Aorta (tissue), 5 donors: ENCODE measurements at regions not wholly inside any gene's neighbourhood (a gene's known extent, or its start where the extent isn't known, plus 50 kb on each side); places are given as distances from the start of the nearest gene placed in this dataset.

Source experiments
- ATAC-seq: fragments of 200-7000 bp; cut with Tn5 transposase; one replicate; pipeline ENCODE4 v1.9.1; 2022; ENCODE audit warnings: moderate library complexity; ENCODE audit not compliant: low FRiP score
- DNase-seq, 2 donors: peaks; one replicate each; pipeline ENCODE4 v3.0.0-alpha.2; 2020
- H3K27ac ChIP-seq, 2 donors: one replicate each; pipeline ENCODE4 v1.5.1; 2013; ENCODE audit warnings: low read length in 2 of 2, mild to moderate bottlenecking in 2 of 2, moderate library complexity in 2 of 2, control low read depth in 1 of 2, inconsistent platforms in 1 of 2, low read depth in 1 of 2
- H3K27me3 ChIP-seq, 2 donors: one replicate each; pipeline ENCODE4 v1.6.1; 2013; ENCODE audit warnings: control low read depth in 1 of 2, low read length in 1 of 2, mild to moderate bottlenecking in 1 of 2, moderate library complexity in 1 of 2; ENCODE audit not compliant: insufficient read depth in 2 of 2, control insufficient read depth in 1 of 2
- H3K36me3 ChIP-seq, 2 donors: one replicate each; pipeline ENCODE4 v1.6.1; 2013; ENCODE audit warnings: control low read depth in 1 of 2, low read length in 1 of 2, mild to moderate bottlenecking in 1 of 2; ENCODE audit not compliant: insufficient read depth in 2 of 2, control insufficient read depth in 1 of 2
- H3K4me1 ChIP-seq, 2 donors: one replicate each; pipeline ENCODE4 v1.6.1; 2013; ENCODE audit warnings: low read length in 2 of 2, control low read depth in 1 of 2, mild to moderate bottlenecking in 1 of 2, moderate library complexity in 1 of 2; ENCODE audit not compliant: insufficient read depth in 2 of 2, control insufficient read depth in 1 of 2
- H3K4me3 ChIP-seq, 2 donors: one replicate each; pipeline ENCODE4 v1.5.1; 2013; ENCODE audit warnings: low read length in 2 of 2, control low read depth in 1 of 2, mild to moderate bottlenecking in 1 of 2
- H3K9me3 ChIP-seq: one replicate; pipeline ENCODE4 v1.6.1; 2013; ENCODE audit warnings: mild to moderate bottlenecking, low read length; ENCODE audit not compliant: control insufficient read depth
- WGBS, 2 donors: extraction: QIAGEN DNeasy Blood & Tissue Kit; methylation state at CpG; one replicate each; pipeline ENCODE4 v1.1.7; 2013; 5-methylcytosine and 5-hydroxymethylcytosine counted together
- intact Hi-C, 2 donors: fragments of 100-400 bp; cut with DNase I; formaldehyde crosslinking; loops; one replicate each; pipeline versions ENCODE4 v1.14.2 to v1.15.0; 2022
- donor health status: healthy with polysubstance abuse.
- donor health status: Bipolar disorder and iron deficiency.
- donor health status: DM: no; HTN: no; CAD: no.
- donor health status: DM: no; HTN: no; CAD: no.
- donor health status: DM: yes; HTN: yes; CAD: no.

GRCh38 chr20:58148891-58149290 lies 79.6 kb downstream of the ANKRD60 start:
- Histone ChIP-seq H3K36me3 (no peaks in the 10 kb centered on the region), H3K27me3 (no peaks in the 10 kb centered on the region), H3K4me3 (no peak overlapping the region), H3K27ac (no peak overlapping the region), H3K9me3 (no peaks in the 10 kb centered on the region), H3K4me1 (peaks cover 3 to 8% of the 10 kb centered on the region in 2 donors)
- WGBS, 2 donors, result 18 to 22% methylated on average over 8 of the region's 8 CpGs
- ATAC-seq (peak; percentile 43), DNase-seq (peak; percentile 56 to 81)
- intact Hi-C loops, result loop anchor here in 1 of 2 donors (5.0 kb wide), 1 partner anchor 37 kb away; no protein-coding TSS in a partner anchor

GRCh38 chr20:58147628-58148370 lies 80.7 kb downstream of the ANKRD60 start:
- DNase-seq, result peak in 1 of 2 donors; percentile 48
- no peak overlapping the region for H3K4me3 ChIP-seq
- no peak overlapping the region for H3K27ac ChIP-seq
- no peaks in the 10 kb centered on the region for H3K9me3 ChIP-seq
- H3K36me3 ChIP-seq, result no peaks in the 10 kb centered on the region
- no peaks in the 10 kb centered on the region for H3K27me3 ChIP-seq
- ATAC-seq, result no peak
- 88 to 91% methylated on average over 10 of the region's 10 CpGs for WGBS, 2 donors
- intact Hi-C loops, result loop anchor here in 1 of 2 donors (5.0 kb wide), 1 partner anchor 35 kb away; no protein-coding TSS in a partner anchor
- peaks cover 3 to 8% of the 10 kb centered on the region in 2 donors for H3K4me1 ChIP-seq

GRCh38 chr20:58146746-58147140 lies 81.7 kb downstream of the ANKRD60 start:
- Histone ChIP-seq H3K27ac (peak overlapping the region; percentile 80 to 94), H3K4me3 (no peak overlapping the region), H3K4me1 (peaks cover 3 to 8% of the 10 kb centered on the region in 2 donors), H3K9me3 (no peaks in the 10 kb centered on the region), H3K36me3 (no peaks in the 10 kb centered on the region), H3K27me3 (no peaks in the 10 kb centered on the region)
- 53% methylated on average over 11 of the region's 11 CpGs for WGBS, 2 donors
- intact Hi-C loops, result loop anchor here in 1 of 2 donors (5.0 kb wide), 1 partner anchor 34 kb away; no protein-coding TSS in a partner anchor
- no peak for ATAC-seq
- DNase-seq, result peak in 1 of 2 donors; percentile 19

DNA sequence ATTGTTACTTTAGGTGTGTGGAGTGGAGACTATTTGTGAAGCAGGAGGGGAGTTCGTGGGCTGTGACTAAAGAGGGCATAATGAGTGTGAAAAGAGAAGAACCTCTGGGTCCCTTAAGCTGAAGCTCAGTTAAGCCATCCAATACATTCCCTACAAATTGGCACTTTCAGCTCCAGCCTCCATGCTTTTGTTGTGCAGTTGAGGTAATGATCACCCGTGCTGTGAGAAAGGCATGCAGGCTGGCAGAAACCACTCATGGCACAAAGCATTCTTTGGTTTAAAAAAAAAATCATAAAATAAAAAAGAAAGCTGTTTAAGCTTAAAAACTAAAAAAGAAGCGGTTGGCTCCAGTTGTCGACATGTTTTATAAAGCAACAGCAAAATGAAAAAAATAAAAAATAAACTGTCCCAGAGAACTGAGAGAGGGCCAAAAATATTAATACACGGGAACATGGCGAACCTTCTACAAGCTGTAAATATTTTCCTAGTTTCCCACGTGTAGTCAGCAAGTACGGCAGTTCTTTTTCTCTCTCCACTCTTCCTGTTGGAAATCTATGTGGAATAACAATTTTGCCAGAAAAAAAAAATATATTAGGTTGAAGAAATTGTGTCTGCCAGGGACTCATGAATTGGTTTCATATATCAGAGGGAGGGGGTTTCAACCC lies 82.2 kb downstream of the ANKRD60 start:
- Histone ChIP-seq H3K27me3 (no peaks in the 10 kb centered on the region), H3K9me3 (no peaks in the 10 kb centered on the region), H3K27ac (peak overlapping the region; percentile 94 to 97), H3K36me3 (no peaks in the 10 kb centered on the region), H3K4me3 (no peak overlapping the region), H3K4me1 (peaks cover 3 to 8% of the 10 kb centered on the region in 2 donors)
- ATAC-seq (peak; percentile 69), DNase-seq (peak in 1 of 2 donors; percentile 10)
- intact Hi-C loops, result loop anchor here in 1 of 2 donors (5.0 kb wide), 1 partner anchor 34 kb away; no protein-coding TSS in a partner anchor
- WGBS, 2 donors, result 1 to 6% methylated on average over 8 of the region's 8 CpGs

DNA sequence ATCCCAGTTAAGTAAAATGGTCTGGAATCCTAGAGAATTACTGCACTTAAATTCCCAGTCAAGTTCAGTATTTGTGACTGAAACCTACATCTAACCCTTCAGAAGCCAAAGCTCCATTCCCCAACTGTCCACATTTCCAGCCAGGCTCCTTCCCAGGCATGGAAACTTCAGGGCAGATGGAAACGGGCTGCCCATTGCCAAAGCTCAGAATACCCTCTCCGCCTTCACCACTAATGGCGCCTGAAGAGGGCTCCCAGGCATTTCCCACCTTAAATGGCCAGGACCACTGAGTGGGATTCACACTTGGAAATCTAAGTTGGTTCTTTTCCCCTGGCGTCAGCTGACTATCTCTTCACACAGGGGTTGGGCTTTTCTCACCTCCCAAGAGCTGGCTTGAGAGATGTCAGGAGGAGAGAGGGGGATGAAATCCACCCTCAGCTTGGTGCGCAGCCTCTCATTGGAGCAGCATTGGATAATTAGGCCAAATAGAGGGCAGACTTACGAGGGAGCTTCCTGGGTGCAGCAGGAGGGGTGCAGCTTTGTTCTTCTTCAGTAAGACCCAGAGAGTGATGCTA lies 82.9 kb downstream of the ANKRD60 start:
- Histone ChIP-seq H3K36me3 (no peaks in the 10 kb centered on the region), H3K27ac (peak overlapping the region; percentile 88 to 97), H3K4me3 (no peak overlapping the region), H3K9me3 (no peaks in the 10 kb centered on the region), H3K4me1 (peaks cover 3 to 8% of the 10 kb centered on the region in 2 donors), H3K27me3 (no peaks in the 10 kb centered on the region)
- intact Hi-C loops, result loop anchor here in 1 of 2 donors (5.0 kb wide), 1 partner anchor 33 kb away; no protein-coding TSS in a partner anchor
- 73 to 77% methylated on average over 6 of the region's 6 CpGs for WGBS, 2 donors
- peak in 1 of 2 donors; percentile 55 for DNase-seq
- no peak for ATAC-seq

DNA sequence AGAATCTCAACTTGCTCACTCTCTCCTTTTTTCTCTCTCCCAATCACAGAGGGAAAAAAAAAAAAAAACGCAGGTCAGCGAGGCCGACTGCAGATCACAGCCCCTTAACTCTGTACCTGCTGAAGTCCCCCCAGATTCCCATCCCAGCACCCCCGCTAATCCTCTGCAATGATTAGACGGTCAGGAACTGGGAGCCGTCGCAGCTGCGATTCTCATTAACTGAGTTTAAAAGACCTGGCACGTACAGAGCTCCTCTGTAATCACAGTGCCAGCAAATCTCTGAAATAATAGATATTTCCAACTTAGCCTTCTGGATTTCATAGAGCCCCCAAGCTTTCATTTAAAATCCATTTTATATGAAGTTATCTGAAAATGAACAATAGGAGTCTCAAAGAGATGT lies 84.4 kb downstream of the ANKRD60 start:
- intact Hi-C loops, result no loop called here
- 93 to 96% methylated on average over 9 of the region's 9 CpGs for whole genome bisulfite sequencing, 2 donors
- no peak overlapping the region for H3K27ac ChIP-seq
- peak in 1 of 2 donors; percentile 32 for DNase-seq
- no peak for ATAC-seq
- peaks cover 3 to 8% of the 10 kb centered on the region in 2 donors for H3K4me1 ChIP-seq
- no peaks in the 10 kb centered on the region for H3K9me3 ChIP-seq
- H3K27me3 ChIP-seq, result no peaks in the 10 kb centered on the region
- H3K36me3 ChIP-seq, result no peaks in the 10 kb centered on the region
- no peak overlapping the region for H3K4me3 ChIP-seq

GRCh38 chr20:58143531-58143930 lies 84.9 kb downstream of the ANKRD60 start:
- H3K4me1 ChIP-seq, result peaks cover 3 to 8% of the 10 kb centered on the region in 2 donors
- no peak overlapping the region for H3K4me3 ChIP-seq
- intact Hi-C loops, result no loop called here
- no peak overlapping the region for H3K27ac ChIP-seq
- ATAC-seq, result no peak
- no peaks in the 10 kb centered on the region for H3K36me3 ChIP-seq
- H3K27me3 ChIP-seq, result no peaks in the 10 kb centered on the region
- DNase-seq, result peak in 1 of 2 donors; percentile 22
- no peaks in the 10 kb centered on the region for H3K9me3 ChIP-seq

- Histone ChIP-seq H3K36me3 (no peaks in the 10 kb centered on the region), H3K27ac (no peak overlapping the region), H3K9me3 (no peaks in the 10 kb centered on the region), H3K4me3 (no peak overlapping the region), H3K27me3 (no peaks in the 10 kb centered on the region), H3K4me1 (peaks cover 3 to 8% of the 10 kb centered on the region in 2 donors)
- ATAC-seq (no peak), DNase-seq (peak in 1 of 2 donors; percentile 60)
- WGBS, 2 donors, result 97% methylated on average over 10 of the region's 10 CpGs
- intact Hi-C loops, result no loop called here
These were observed 85.6 kb downstream of the ANKRD60 start for GRCh38 chr20:58142843-58143185.
